ENCODE measurements at regions not wholly inside any gene's neighbourhood (a gene's known extent, or its start where the extent isn't known, plus 50 kb on each side); places are given as distances from the start of the nearest gene placed in this dataset.

GRCh38 chr6:148140772-148141557, 201.7 kb upstream of the SASH1 start:
- H3K27me3 ChIP-seq (replicated peaks): no peaks in the 10 kb centered on the region
- H3K36me3 ChIP-seq (replicated peaks): no peaks in the 10 kb centered on the region
- in situ Hi-C loops (cut with HindIII; ENCODE audit: low pct_ligation_motif_present, low sequenced_read_pairs): no loop called here
- TF ChIP-seq CTCF (IDR thresholded peaks at IDR 0.05; ENCODE audit: low read depth, low read length, missing control alignments): no peak
- DNase-seq: peak; percentile 41
- no peak overlapping the region for H3K27ac ChIP-seq
- no peak overlapping the region for H3K4me3 ChIP-seq (ENCODE audit: low read depth, low read length)

GRCh38 chr6:148142821-148143220, 199.8 kb upstream of the SASH1 start:
- DNase-seq: no peak
- no peak for TF ChIP-seq CTCF (IDR thresholded peaks at IDR 0.05; ENCODE audit: low read depth, low read length, missing control alignments)
- Histone ChIP-seq H3K36me3 (replicated peaks) (no peaks in the 10 kb centered on the region), H3K27me3 (replicated peaks) (no peaks in the 10 kb centered on the region), H3K27ac (no peak overlapping the region), H3K4me3 (ENCODE audit: low read depth, low read length) (no peak overlapping the region)
- in situ Hi-C loops (cut with HindIII; ENCODE audit: low pct_ligation_motif_present, low sequenced_read_pairs): no loop called here

GRCh38 chr6:148143771-148144170, 198.9 kb upstream of the SASH1 start:
- no peak for DNase-seq
- Histone ChIP-seq H3K36me3 (replicated peaks) (no peaks in the 10 kb centered on the region), H3K4me3 (ENCODE audit: low read depth, low read length) (no peak overlapping the region), H3K27ac (no peak overlapping the region), H3K27me3 (replicated peaks) (no peaks in the 10 kb centered on the region)
- in situ Hi-C loops (cut with HindIII; ENCODE audit: low pct_ligation_motif_present, low sequenced_read_pairs): no loop called here
- no peak for TF ChIP-seq CTCF (IDR thresholded peaks at IDR 0.05; ENCODE audit: low read depth, low read length, missing control alignments)

- peak; percentile 86 for DNase-seq
- peak; percentile 94 for TF ChIP-seq CTCF (IDR thresholded peaks at IDR 0.05; ENCODE audit: low read depth, low read length, missing control alignments)
- in situ Hi-C loops (cut with HindIII; ENCODE audit: low pct_ligation_motif_present, low sequenced_read_pairs): no loop called here
- Histone ChIP-seq H3K27me3 (replicated peaks) (no peaks in the 10 kb centered on the region), H3K36me3 (replicated peaks) (no peaks in the 10 kb centered on the region), H3K4me3 (ENCODE audit: low read depth, low read length) (peak overlapping the region; percentile 18), H3K27ac (peak overlapping the region; percentile 24)
Measured at GRCh38 chr6:148144917-148145521, 197.6 kb upstream of the SASH1 start.

- H3K27ac ChIP-seq: no peak overlapping the region
- peak; percentile 66 for DNase-seq
- no peak for TF ChIP-seq CTCF (IDR thresholded peaks at IDR 0.05; ENCODE audit: low read depth, low read length, missing control alignments)
- H3K4me3 ChIP-seq (ENCODE audit: low read depth, low read length): no peak overlapping the region
- in situ Hi-C loops (cut with HindIII; ENCODE audit: low pct_ligation_motif_present, low sequenced_read_pairs): no loop called here
- no peaks in the 10 kb centered on the region for H3K36me3 ChIP-seq (replicated peaks)
- no peaks in the 10 kb centered on the region for H3K27me3 ChIP-seq (replicated peaks)
Measured at GRCh38 chr6:148146717-148147462, 195.7 kb upstream of the SASH1 start.

All from brain microvascular endothelial cell (primary cell).